ENCODE measurements at regions not wholly inside any gene's neighbourhood (a gene's known extent, or its start where the extent isn't known, plus 50 kb on each side); places are given as distances from the start of the nearest gene placed in this dataset.
A peak's percentile ranks its signal among the peaks of the same experiment; 100 is the strongest.

- ATAC-seq (no peak), DNase-seq (no peak)
- WGBS, 4 donors, result 58 to 69% (median 62%) methylated on average over 3 of the region's 3 CpGs
- Histone ChIP-seq H3K9me3 (peaks cover 0 to 2% (median 0%) of the 10 kb centered on the region in 12 donors), H3K4me1 (no peaks in the 10 kb centered on the region), H3K27me3 (no peaks in the 10 kb centered on the region), H3K36me3 (no peaks in the 10 kb centered on the region), H3K4me3 (no peak overlapping the region), H3K27ac (no peak overlapping the region)
- intact Hi-C loops (cut with DNase I), result no loop called here
- TF ChIP-seq CTCF (IDR thresholded peaks at IDR 0.05) (no peak), POLR2A (IDR thresholded peaks at IDR 0.05) (no peak)
Observed at GRCh38 chr7:85564861-85565260, 378.0 kb upstream of the SEMA3D start.

- Histone ChIP-seq H3K4me3 (no peak overlapping the region), H3K27me3 (no peaks in the 10 kb centered on the region), H3K27ac (no peak overlapping the region), H3K9me3 (no peaks in the 10 kb centered on the region), H3K4me1 (no peaks in the 10 kb centered on the region), H3K36me3 (no peaks in the 10 kb centered on the region)
- no peak for TF ChIP-seq POLR2A (IDR thresholded peaks at IDR 0.05)
- no peak for TF ChIP-seq CTCF (IDR thresholded peaks at IDR 0.05)
- DNase-seq (no peak), ATAC-seq (no peak)
- intact Hi-C loops (cut with DNase I), result no loop called here
Observed at GRCh38 chr7:85561706-85562105, 374.9 kb upstream of the SEMA3D start.

GRCh38 chr7:85554236-85555178 lies 367.7 kb upstream of the SEMA3D start:
- 68 to 74% (median 71%) methylated on average over 5 of the region's 5 CpGs for WGBS, 4 donors

More at GRCh38 chr7:85554236-85555178, 367.7 kb upstream of the SEMA3D start:
- H3K27me3 ChIP-seq, result no peaks in the 10 kb centered on the region
- no peaks in the 10 kb centered on the region for H3K36me3 ChIP-seq
- H3K4me3 ChIP-seq, result no peak overlapping the region
- H3K9me3 ChIP-seq, result no peaks in the 10 kb centered on the region
- peaks cover 0 to 3% (median 0%) of the 10 kb centered on the region in 12 donors for H3K4me1 ChIP-seq
- ATAC-seq (peak in 1 of 4 donors; percentile 44), DNase-seq (no peak)
- no peak overlapping the region for H3K27ac ChIP-seq
- TF ChIP-seq POLR2A (IDR thresholded peaks at IDR 0.05) (no peak), CTCF (IDR thresholded peaks at IDR 0.05) (peak; percentile 46 to 75 (median 65))
- intact Hi-C loops (cut with DNase I), result loop anchor here (5.0 to 10.0 kb wide), 4 partner anchors 510 to 1620 kb away; no protein-coding TSS in a partner anchor

Measured in heart left ventricle (tissue), 16 donors.